Neuronal stem cell (in vitro differentiated cells): ENCODE measurements at regions not wholly inside any gene's neighbourhood (a gene's known extent, or its start where the extent isn't known, plus 50 kb on each side); places are given as distances from the start of the nearest gene placed in this dataset.
"Not testable (repeated sequence)": the region's sequence is repeated elsewhere in the genome, so short reads cannot be mapped to it uniquely, and the experiment has no call there.

ENCODE experiments used
- DNase-seq: peaks from one replicate; pipeline ENCODE4 v3.0.0-alpha.2; 2013; ENCODE audit warnings: low spot score
- H2AFZ ChIP-seq: one replicate; pipeline ENCODE4 v1.6.1; 2013; ENCODE audit warnings: mild to moderate bottlenecking, low read length, inconsistent platforms
- H2AK5ac ChIP-seq: 2 replicates; pipeline ENCODE4 v1.6.1; 2013; ENCODE audit warnings: low read depth, mild to moderate bottlenecking, inconsistent platforms, low read length, moderate library complexity, mixed read lengths
- H2BK120ac ChIP-seq: 2 replicates; pipeline ENCODE4 v1.6.1; 2013; ENCODE audit warnings: low read depth, mild to moderate bottlenecking, inconsistent platforms, low read length, moderate library complexity, mixed read lengths
- H2BK12ac ChIP-seq: one replicate; pipeline ENCODE4 v1.6.1; 2013; ENCODE audit warnings: low read length, inconsistent platforms
- H2BK15ac ChIP-seq: 2 replicates; pipeline ENCODE4 v1.6.1; 2013; ENCODE audit warnings: mild to moderate bottlenecking, low read length, inconsistent platforms, mixed read lengths
- H2BK5ac ChIP-seq: one replicate; pipeline ENCODE4 v1.6.1; 2013; ENCODE audit warnings: inconsistent platforms, mild to moderate bottlenecking, low read length, moderate library complexity
- H3K14ac ChIP-seq: one replicate; pipeline ENCODE4 v1.6.1; 2013; ENCODE audit warnings: low read length, inconsistent platforms
- H3K18ac ChIP-seq: 2 replicates; pipeline ENCODE4 v1.6.1; 2013; ENCODE audit warnings: low read length, inconsistent platforms
- H3K23ac ChIP-seq: 2 replicates; pipeline ENCODE4 v1.6.1; 2013; ENCODE audit warnings: low read depth, mild to moderate bottlenecking, mixed read lengths, low read length, inconsistent platforms; ENCODE audit not compliant: poor library complexity
- H3K27ac ChIP-seq: replicated peaks from 3 replicates; pipeline ENCODE4 v1.5.1; 2013; ENCODE audit warnings: low read length, inconsistent platforms
- H3K27me3 ChIP-seq, 3 experiments: 2 replicates each; pipeline ENCODE4 v1.6.1; 2013; ENCODE audit warnings: low read length in 3 of 3, mild to moderate bottlenecking in 2 of 3, inconsistent platforms in 1 of 3, low read depth in 1 of 3, mixed read lengths in 1 of 3, moderate library complexity in 1 of 3; ENCODE audit not compliant: control insufficient read depth in 3 of 3, insufficient read depth in 3 of 3
- H3K36me3 ChIP-seq, 2 donors: replicated peaks in 1 of 2; 2 replicates each; pipeline ENCODE4 v1.6.1; 2013; ENCODE audit warnings: low read length in 2 of 2; ENCODE audit not compliant: control insufficient read depth in 2 of 2, insufficient read depth in 2 of 2
- H3K4ac ChIP-seq: 2 replicates; pipeline ENCODE4 v1.6.1; 2013; ENCODE audit warnings: inconsistent platforms, mild to moderate bottlenecking, low read length, moderate library complexity
- H3K4me1 ChIP-seq, 2 donors: 1 replicate in 1 of 2; 2 replicates in 1 of 2; pipeline ENCODE4 v1.6.1; 2013; ENCODE audit warnings: low read length in 2 of 2, low read depth in 1 of 2; ENCODE audit not compliant: control insufficient read depth in 2 of 2, insufficient read depth in 1 of 2
- H3K4me2 ChIP-seq: one replicate; pipeline ENCODE4 v1.6.1; 2013; ENCODE audit warnings: mild to moderate bottlenecking, low read length, inconsistent platforms; ENCODE audit not compliant: insufficient read depth, poor library complexity, severe bottlenecking
- H3K4me3 ChIP-seq, 2 donors: 2 replicates each; pipeline ENCODE4 v1.5.1; 2013; ENCODE audit warnings: low read length in 2 of 2, mild to moderate bottlenecking in 2 of 2, inconsistent platforms in 1 of 2, moderate library complexity in 1 of 2
- H3K79me1 ChIP-seq: one replicate; pipeline ENCODE4 v1.6.1; 2013; ENCODE audit warnings: low read depth, mild to moderate bottlenecking, inconsistent platforms, low read length, moderate library complexity
- H3K9ac ChIP-seq: one replicate; pipeline ENCODE4 v1.6.1; 2013; ENCODE audit warnings: mild to moderate bottlenecking, low read depth, low read length, inconsistent platforms; ENCODE audit not compliant: poor library complexity
- H3K9me3 ChIP-seq, 2 donors: replicated peaks in 1 of 2; 2 replicates each; pipeline versions ENCODE3 to v1.6.1; 2013; ENCODE audit warnings: low read length in 2 of 2, mild to moderate bottlenecking in 2 of 2, inconsistent platforms in 1 of 2, low read depth in 1 of 2, mixed read lengths in 1 of 2, moderate library complexity in 1 of 2; ENCODE audit not compliant: control insufficient read depth in 2 of 2, insufficient read depth in 1 of 2
- H4K8ac ChIP-seq: one replicate; pipeline ENCODE4 v1.6.1; 2013; ENCODE audit warnings: low read depth, mild to moderate bottlenecking, inconsistent platforms, low read length, moderate library complexity
- H4K91ac ChIP-seq: one replicate; pipeline ENCODE4 v1.6.1; 2013; ENCODE audit warnings: low read length, low read depth, mild to moderate bottlenecking, inconsistent platforms; ENCODE audit not compliant: poor library complexity
- WGBS, 2 donors: extraction: QIAGEN DNeasy Blood & Tissue Kit; methylation state at CpG; one replicate each; pipeline ENCODE4 v1.1.7; 2013; ENCODE audit warnings: missing lambda C conversion rate in 2 of 2, mixed read lengths in 1 of 2; ENCODE audit not compliant: insufficient read length in 2 of 2, insufficient replicate concordance in 1 of 2; ENCODE audit errors: extremely low coverage in 2 of 2; 5-methylcytosine and 5-hydroxymethylcytosine counted together

- H3K18ac ChIP-seq, H3K27me3 ChIP-seq, H3K14ac ChIP-seq, H2BK15ac ChIP-seq, H3K9me3 ChIP-seq, H3K79me1 ChIP-seq, H3K27ac ChIP-seq, H3K4ac ChIP-seq, H3K9ac ChIP-seq, H2AFZ ChIP-seq, H4K91ac ChIP-seq, H2AK5ac ChIP-seq, H3K4me2 ChIP-seq, H2BK5ac ChIP-seq, H4K8ac ChIP-seq, H3K36me3 ChIP-seq, H2BK12ac ChIP-seq, H3K4me3 ChIP-seq, H3K4me1 ChIP-seq, DNase-seq, H2BK120ac ChIP-seq, H3K23ac ChIP-seq: not testable (repeated sequence)
- no CpG with 5 or more reads among the region's 1 CpG for WGBS, 2 donors
Observed at GRCh38 chr6:145158636-145159035, 576.7 kb downstream of the EPM2A start.

- H2BK15ac ChIP-seq = no peak overlapping the region
- no peaks in the 10 kb centered on the region for H3K27me3 ChIP-seq
- no peak overlapping the region for H4K91ac ChIP-seq
- H3K9ac ChIP-seq = no peak overlapping the region
- H3K4me1 ChIP-seq = no peaks in the 10 kb centered on the region
- no peak overlapping the region for H3K23ac ChIP-seq
- H3K4ac ChIP-seq = no peak overlapping the region
- no peaks in the 10 kb centered on the region for H3K36me3 ChIP-seq
- no peak overlapping the region for H2AK5ac ChIP-seq
- H3K18ac ChIP-seq = no peak overlapping the region
- no peak overlapping the region for H3K27ac ChIP-seq
- peaks cover 6 to 9% of the 10 kb centered on the region in 2 donors for H3K9me3 ChIP-seq
- H3K4me2 ChIP-seq = no peak overlapping the region
- no peak overlapping the region for H3K14ac ChIP-seq
- no peak overlapping the region for H2BK120ac ChIP-seq
- H2AFZ ChIP-seq = no peak overlapping the region
- DNase-seq = no peak
- no peak overlapping the region for H3K4me3 ChIP-seq
- no peak overlapping the region for H2BK5ac ChIP-seq
- no peak overlapping the region for H2BK12ac ChIP-seq
- no peak overlapping the region for H4K8ac ChIP-seq
- no peaks in the 10 kb centered on the region for H3K79me1 ChIP-seq
Observed at GRCh38 chr6:145159921-145160320, 575.4 kb downstream of the EPM2A start.

GRCh38 chr6:145161501-145161900, 573.8 kb downstream of the EPM2A start:
- Histone ChIP-seq H3K4me1 (no peaks in the 10 kb centered on the region), H3K4me3 (no peak overlapping the region), H3K36me3 (no peaks in the 10 kb centered on the region), H3K23ac (no peak overlapping the region), H3K9me3 (peaks cover 6 to 9% of the 10 kb centered on the region in 2 donors), H3K27me3 (no peaks in the 10 kb centered on the region), H2BK12ac (no peak overlapping the region), H4K8ac (no peak overlapping the region), H3K18ac (no peak overlapping the region), H3K9ac (no peak overlapping the region), H2BK5ac (no peak overlapping the region), H3K4ac (no peak overlapping the region), H3K27ac (no peak overlapping the region), H3K14ac (no peak overlapping the region), H4K91ac (no peak overlapping the region), H2AK5ac (no peak overlapping the region), H2BK120ac (no peak overlapping the region), H2AFZ (no peak overlapping the region), H3K4me2 (no peak overlapping the region), H2BK15ac (no peak overlapping the region), H3K79me1 (no peaks in the 10 kb centered on the region)
- DNase-seq = no peak
- WGBS, 2 donors = no CpG with 5 or more reads among the region's 1 CpG

- Histone ChIP-seq H2AK5ac (no peak overlapping the region), H4K8ac (no peak overlapping the region), H3K27me3 (no peaks in the 10 kb centered on the region), H3K18ac (peak overlapping the region; percentile 76), H3K4me1 (peaks cover 7 to 18% of the 10 kb centered on the region in 2 donors), H3K36me3 (no peaks in the 10 kb centered on the region), H3K23ac (no peak overlapping the region), H3K4me2 (no peak overlapping the region), H4K91ac (no peak overlapping the region), H3K9me3 (no peaks in the 10 kb centered on the region), H3K79me1 (no peaks in the 10 kb centered on the region), H2AFZ (peak overlapping the region; percentile 24), H3K14ac (no peak overlapping the region), H3K4me3 (no peak overlapping the region), H2BK120ac (no peak overlapping the region), H2BK12ac (no peak overlapping the region), H2BK5ac (no peak overlapping the region), H2BK15ac (no peak overlapping the region), H3K9ac (no peak overlapping the region), H3K4ac (no peak overlapping the region), H3K27ac (no peak overlapping the region)
- no peak for DNase-seq
- no CpG with 5 or more reads among the region's 2 CpGs for WGBS, 2 donors
Observed at GRCh38 chr6:145169726-145170224, 565.5 kb downstream of the EPM2A start.
